NB4 (cell line): ENCODE measurements at regions not wholly inside any gene's neighbourhood (a gene's known extent, or its start where the extent isn't known, plus 50 kb on each side); places are given as distances from the start of the nearest gene placed in this dataset.

Source experiments
- MYC ChIP-seq: IDR thresholded peaks from 2 replicates; pipeline ENCODE4 v1.6.1; 2011; ENCODE audit warnings: low read depth, low read length
- POLR2A ChIP-seq: IDR thresholded peaks from 2 replicates; pipeline ENCODE4 v1.6.1; 2011; ENCODE audit warnings: mild to moderate bottlenecking; ENCODE audit not compliant: insufficient read length; ENCODE audit errors: extremely low read depth

DNA sequence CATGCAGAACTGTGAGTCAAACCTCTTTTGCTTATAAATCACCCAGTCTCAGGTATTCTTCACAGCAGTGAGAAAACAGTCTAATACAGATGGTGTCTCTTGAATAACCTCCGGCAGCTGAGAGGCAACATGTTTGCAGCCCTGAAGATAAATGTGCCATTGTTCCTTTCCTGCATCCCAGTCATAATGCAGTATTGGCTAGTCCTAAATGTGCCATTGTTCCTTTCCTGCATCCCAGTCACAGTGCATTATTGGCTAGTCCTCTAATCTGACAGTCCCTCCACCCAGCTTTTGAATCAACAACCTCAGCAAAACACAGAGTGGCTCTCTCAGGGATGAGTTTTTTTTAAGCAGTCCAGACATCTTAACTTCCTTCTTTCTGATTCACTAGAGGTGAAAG, 550.7 kb downstream of the RIT2 start:
- TF ChIP-seq POLR2A (no peak), MYC (no peak)
